LNCaP clone FGC (cell line): ENCODE measurements at regions not wholly inside any gene's neighbourhood (a gene's known extent, or its start where the extent isn't known, plus 50 kb on each side); places are given as distances from the start of the nearest gene placed in this dataset.

Experiments used
- DNase-seq: peaks from one replicate; pipeline ENCODE4 v3.0.0-alpha.2; 2011; ENCODE audit warnings: low read depth
- H3K4me3 ChIP-seq: 2 replicates; pipeline ENCODE4 v1.5.1; 2011; ENCODE audit warnings: mild to moderate bottlenecking, low read depth, low read length, control low read depth
- CTCF ChIP-seq: IDR thresholded peaks from 2 replicates; pipeline ENCODE4 v1.5.1; 2012; ENCODE audit warnings: mild to moderate bottlenecking; ENCODE audit not compliant: control insufficient read depth, insufficient read depth; ENCODE audit errors: extremely low read depth

DNA sequence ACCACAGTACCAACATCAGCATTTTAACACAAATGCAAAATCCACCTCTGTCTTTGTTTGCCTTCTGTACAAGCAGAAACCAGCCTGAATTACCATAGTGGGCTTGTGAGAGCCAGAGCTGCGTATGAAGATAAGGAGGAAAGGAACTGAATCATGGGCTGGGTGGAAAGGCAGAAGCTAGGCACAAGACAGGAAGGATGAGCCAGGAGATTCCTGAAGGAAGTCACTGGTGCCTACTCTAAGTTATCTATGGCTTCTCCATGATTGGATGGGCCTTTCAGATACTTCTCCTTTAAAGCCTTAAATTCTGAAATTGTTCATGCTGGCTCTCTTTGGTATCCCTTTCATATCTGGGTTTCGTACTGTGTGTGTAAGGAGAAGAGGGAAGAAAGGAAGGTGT is 140.6 kb downstream of the LCA5 start:
- DNase-seq = no peak
- H3K4me3 ChIP-seq = no peak overlapping the region
- no peak for TF ChIP-seq CTCF

- no peak for DNase-seq
- H3K4me3 ChIP-seq = no peak overlapping the region
- no peak for TF ChIP-seq CTCF
Observed at GRCh38 chr6:79394690-79395089, 142.5 kb downstream of the LCA5 start.

DNA sequence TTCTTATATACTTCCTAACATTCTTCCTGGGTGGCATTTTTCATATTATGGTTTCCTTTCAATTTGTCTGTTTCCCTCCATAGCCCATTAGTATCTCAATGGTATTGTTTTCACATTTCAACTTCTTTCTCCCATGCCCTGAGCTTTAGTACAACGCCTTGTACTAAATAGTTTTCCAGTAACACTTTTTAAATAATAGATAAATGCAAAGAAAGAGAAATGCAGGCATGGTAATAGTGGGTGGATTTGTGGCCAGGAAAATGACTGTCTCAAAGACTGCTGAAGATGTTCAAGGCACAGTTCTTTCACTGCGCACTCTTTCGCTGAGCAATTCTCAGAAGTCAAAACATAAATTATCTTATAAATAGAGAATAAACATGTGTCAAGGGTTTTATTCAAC is 145.1 kb downstream of the LCA5 start:
- no peak for TF ChIP-seq CTCF
- DNase-seq = no peak
- H3K4me3 ChIP-seq = no peak overlapping the region

DNA sequence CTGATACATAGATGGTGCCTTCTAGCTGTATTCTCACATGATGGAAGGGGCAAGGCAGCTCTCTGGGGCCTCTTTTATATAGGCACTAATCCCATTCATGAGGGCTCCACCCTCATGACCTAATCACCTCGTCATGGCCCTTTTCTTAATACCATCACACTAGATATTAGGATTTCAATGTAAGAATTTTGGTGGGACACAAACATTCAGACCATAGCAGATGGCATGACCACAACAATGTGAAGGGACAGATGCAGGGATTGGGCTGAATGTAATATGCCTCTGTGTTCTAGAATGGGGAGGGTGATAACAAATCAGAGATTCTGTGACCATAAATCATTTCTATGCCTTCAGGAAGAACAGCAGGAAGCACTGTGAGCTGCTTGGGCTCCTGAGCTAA is 145.8 kb downstream of the LCA5 start:
- no peak for TF ChIP-seq CTCF
- DNase-seq = no peak

DNA sequence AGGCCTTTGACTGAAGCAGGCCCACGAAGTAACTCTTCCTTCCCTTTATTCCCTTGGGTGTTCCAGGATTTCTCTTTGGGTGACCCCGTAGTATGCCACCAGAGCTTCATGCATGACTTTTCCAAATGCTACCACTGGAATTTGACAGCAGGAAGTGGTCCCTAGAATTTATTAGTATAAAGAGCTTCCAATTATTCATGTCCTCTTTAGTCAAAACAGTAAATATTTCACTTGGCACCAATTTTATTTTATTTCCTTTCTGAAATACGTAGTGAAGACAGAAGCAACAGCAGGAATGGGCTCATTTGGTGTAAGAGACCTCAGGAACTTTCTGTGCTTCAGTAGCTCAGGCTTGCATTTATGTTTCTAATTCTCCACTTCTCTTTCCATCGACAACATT is 151.3 kb downstream of the LCA5 start:
- no peak overlapping the region for H3K4me3 ChIP-seq
- DNase-seq = no peak
- TF ChIP-seq CTCF = no peak

More for the DNA sequence above, 145.8 kb downstream of the LCA5 start:
- H3K4me3 ChIP-seq = no peak overlapping the region

- DNase-seq = no peak
- TF ChIP-seq CTCF = no peak
- no peak overlapping the region for H3K4me3 ChIP-seq
Observed at GRCh38 chr6:79385333-79385732, 150.9 kb upstream of the HMGN3 start.

- DNase-seq = peak; percentile 39
- TF ChIP-seq CTCF = no peak
- H3K4me3 ChIP-seq = no peak overlapping the region
Observed at GRCh38 chr6:79384845-79385244, 150.4 kb upstream of the HMGN3 start.
